HG02973 (cell line): ENCODE measurements at regions not wholly inside any gene's neighbourhood (a gene's known extent, or its start where the extent isn't known, plus 50 kb on each side); places are given as distances from the start of the nearest gene placed in this dataset.

Experiments
- ATAC-seq: cut with Tn5 transposase; IDR thresholded peaks from one replicate; pipeline ENCODE4 v1.9.1; 2021; ENCODE audit warnings: moderate library complexity; ENCODE audit not compliant: unreplicated experiment

DNA sequence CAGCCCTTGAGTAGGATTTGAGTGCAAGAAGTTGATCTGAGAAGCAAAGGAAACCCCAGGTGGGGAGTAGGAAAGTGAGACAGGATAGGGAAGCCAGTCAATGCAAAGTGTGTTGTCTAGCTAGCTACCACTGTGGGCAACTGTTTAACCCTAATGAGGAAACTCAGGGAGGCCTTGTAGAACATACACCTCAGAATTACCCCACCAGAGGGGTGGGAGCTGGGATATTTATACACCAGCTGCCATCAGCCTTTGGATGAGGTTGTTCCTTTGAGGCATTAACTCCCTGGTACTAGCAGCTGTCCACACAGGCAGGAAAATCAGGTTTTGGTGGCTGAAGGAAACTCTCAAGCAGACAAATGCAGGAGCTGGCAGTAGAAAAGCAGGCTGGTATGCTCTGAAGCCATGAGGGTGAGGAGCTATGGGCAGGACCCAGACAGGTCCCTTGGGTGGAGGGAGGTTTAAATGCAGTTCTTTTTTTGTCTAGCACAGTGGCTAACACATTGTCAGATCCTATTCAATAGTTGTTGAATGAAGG, 60.1 kb upstream of the ARID5B start:
- ATAC-seq, result no peak

DNA sequence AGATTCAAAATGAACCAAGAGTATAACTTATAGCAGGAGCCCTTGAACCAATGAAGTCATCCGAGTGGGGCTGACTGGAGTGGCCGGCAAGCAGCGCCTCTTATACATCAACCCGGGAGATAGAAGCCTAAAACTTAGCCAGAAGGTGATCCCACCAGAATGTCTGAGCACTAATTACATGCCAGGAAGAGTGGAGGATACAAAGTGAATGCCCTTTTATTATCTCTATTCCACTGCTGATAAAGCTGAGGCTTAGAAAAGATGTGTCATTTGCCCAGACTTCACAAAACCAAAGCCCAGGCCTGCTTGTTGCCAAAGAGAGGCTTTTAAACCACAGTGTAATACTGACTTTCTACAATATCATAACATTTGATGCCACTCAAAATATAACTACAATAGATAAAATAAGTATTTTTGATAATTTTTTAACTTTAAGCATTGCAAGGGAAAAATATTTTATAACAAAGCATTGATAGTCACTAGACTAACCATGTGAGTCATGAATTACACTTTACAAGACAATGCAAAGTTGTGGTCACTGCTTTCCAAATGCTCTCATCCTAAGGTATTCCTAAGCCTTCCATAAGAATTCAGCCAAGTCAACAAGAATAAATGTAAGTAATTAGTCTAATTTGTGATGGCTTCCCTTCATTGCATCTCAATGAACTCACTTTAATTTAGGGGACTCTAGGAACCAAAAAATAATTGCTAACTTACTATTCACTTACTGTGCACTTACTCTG, 58.6 kb upstream of the ARID5B start:
- ATAC-seq, result no peak

DNA sequence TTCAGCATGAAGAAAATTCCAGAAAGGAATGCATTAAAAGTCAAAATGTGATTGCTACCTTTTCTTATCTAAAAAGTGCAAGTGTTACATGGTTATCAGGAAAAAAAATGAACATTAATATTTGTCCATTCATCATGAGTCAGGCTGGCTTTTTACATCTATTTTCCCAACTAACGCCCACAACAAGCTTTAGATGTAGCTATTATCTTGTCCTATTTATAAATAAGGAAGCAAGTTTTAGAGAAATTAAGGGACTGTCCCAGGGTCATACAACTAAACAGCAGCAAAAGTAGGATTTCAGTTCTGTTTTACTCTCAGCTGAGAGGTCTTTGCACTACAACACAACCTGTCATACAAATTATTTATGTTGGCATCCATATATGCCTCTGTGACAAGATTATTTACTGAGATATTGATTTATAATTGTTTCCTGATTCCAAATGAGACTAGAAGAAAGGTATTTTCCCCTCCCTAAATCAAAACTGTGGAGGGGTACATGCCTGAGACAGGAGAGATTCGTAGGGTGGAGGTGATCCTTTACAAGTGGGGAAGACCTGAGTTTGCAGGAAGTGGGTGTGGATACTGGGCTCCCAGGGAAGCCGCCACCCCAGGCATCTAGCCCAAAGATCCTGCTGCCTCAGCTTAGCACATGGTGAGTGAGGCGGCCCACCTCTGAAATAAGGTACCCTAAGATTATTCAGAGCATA, 57.2 kb upstream of the ARID5B start:
- no peak for ATAC-seq

- ATAC-seq, result no peak
These were observed 56.1 kb upstream of the ARID5B start for GRCh38 chr10:61845196-61845949.

DNA sequence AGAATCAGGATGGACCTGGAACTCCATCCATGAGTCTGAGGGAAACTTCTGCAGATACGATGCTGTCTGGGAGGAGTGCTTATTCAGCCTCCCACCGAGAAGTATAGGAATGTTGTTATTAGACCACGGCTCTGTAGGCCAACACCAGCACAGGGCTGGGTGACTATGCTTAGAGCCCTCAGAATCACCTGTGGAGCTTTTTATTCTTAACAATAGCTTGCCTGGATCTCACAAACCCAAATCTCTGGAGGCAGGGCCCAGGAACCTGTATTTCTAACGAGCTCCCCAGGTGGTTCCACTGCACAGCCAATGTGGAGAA, 55.6 kb upstream of the ARID5B start:
- no peak for ATAC-seq

DNA sequence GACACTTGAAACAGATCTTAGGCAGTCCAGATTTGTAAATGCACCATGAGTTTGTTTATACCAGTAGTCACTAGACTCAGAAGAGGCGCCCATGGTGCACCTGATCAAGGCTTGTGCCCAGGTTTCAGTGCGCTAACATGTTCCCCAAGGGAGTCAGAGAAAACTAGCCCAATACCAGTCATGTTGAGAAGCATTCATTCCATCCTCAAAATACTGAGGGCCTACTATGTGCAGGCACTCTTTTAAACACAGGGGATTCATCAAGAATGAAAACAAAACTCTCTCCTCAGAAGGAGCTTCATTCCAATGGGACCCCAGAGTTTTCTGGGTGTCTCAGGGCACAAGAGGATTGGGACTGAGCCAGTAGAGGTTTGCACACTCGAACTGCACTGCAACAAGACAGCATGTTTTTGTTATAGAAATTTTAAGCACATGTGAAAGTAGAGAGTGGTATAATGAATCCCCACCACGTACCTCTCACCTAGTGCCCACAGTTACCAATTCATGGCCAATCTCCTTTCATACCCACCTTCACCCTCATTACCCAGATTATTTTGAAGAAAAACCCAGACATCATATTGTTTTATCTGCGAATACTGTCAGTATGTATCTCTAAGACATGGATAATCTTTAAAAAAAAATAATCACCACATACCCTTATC, 55.0 kb upstream of the ARID5B start:
- ATAC-seq, result no peak

DNA sequence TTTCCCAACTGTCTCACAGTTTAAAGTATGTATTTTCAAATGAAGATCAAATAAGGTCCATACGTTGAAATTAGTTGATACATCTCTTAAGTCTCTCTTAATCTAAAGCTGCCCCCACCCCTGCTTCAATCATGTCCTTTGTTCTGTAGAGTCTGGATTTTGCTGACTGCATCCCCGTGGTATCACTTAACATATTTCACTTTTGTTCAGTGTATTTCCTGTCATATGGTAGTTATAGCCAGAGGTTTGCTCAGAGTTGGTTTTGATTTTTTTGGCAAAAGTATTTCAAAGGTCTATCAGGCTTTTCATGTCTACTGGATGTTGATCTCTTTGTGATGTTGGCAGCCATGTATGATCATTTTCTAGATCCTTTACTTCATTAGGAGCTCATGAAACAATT, 54.4 kb upstream of the ARID5B start:
- ATAC-seq, result no peak

DNA sequence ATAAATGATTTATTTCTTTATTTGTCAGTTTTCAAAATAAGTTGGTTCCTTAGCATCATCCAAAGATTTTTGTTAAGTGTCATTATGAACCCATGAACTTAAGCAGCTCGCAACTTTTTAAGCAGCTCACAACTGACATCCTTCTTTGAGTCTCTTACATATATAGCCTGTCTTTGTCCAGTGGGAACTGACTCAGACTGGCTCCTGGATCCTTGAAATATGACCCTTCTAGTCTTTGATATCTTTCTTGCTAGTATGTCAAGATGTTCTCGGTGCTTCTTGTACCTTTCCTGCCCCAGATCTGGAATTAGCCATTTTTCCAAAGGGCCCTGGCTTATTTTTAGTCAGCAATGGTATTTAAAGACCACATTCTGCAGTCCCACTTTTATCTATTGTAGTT, 53.9 kb upstream of the ARID5B start:
- no peak for ATAC-seq

DNA sequence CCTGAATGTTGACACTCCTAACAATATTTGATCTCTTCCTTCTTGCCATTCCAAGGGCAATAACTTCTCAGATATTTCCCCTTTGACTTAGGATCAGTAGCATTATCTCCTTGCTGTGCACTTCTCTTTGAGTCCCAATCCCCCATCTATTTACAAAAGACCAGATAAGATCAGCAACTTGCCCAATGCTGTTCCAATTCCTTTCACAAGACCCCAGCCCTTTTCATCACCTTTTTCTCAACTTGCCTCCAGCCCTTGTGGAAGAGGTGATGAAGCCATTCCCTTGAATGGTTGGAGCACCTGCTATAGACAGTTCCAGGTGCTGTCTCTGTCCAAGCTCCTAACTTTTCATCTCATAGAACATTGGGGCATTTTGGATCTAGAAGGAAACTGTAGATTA, 51.1 kb upstream of the ARID5B start:
- ATAC-seq, result no peak
